PC-3 (cell line): ENCODE measurements at regions not wholly inside any gene's neighbourhood (a gene's known extent, or its start where the extent isn't known, plus 50 kb on each side); places are given as distances from the start of the nearest gene placed in this dataset.

Experiments
- ATAC-seq: fragments of 200-7000 bp; cut with Tn5 transposase; 2 replicates; pipeline ENCODE4 v1.9.1; 2020; ENCODE audit warnings: mild to moderate bottlenecking, moderate library complexity
- BruUV-seq: library from RNA; stranded (reverse); fragments of 400-500 nt; replicated peaks from 2 replicates; lab custom pipeline; 2021; lab: Mats Ljungman, UMichigan
- CTCF ChIA-PET: fragments of 300-600 bp; sonication (Branson Sonifier 250); formaldehyde crosslinking; loops from one replicate; lab custom pipeline; 2022; ENCODE audit warnings: antibody characterized with exemption; lab: Charles Lee
- POLR2A ChIA-PET: fragments of 300-600 bp; sonication (Branson Sonifier 250); formaldehyde crosslinking; loops from one replicate; lab custom pipeline; 2022; ENCODE audit warnings: antibody characterized with exemption; ENCODE audit not compliant: unreplicated experiment; lab: Charles Lee
- DNase-seq: peaks from one replicate; pipeline ENCODE4 v3.0.0-alpha.2; 2015
- H2AFZ ChIP-seq: fragments of 300-600 bp; sonication (generic); 2 replicates; pipeline ENCODE4 v1.6.0; 2016; ENCODE audit warnings: antibody characterized with exemption, low read length
- H3F3A ChIP-seq: fragments of 300-600 bp; sonication (generic); one replicate; pipeline ENCODE4 v1.6.0; 2017; ENCODE audit warnings: antibody characterized with exemption, low read length, control low read depth, mild to moderate bottlenecking; ENCODE audit not compliant: unreplicated experiment
- H3K27ac ChIP-seq: fragments of 300-600 bp; sonication (generic); 2 replicates; pipeline ENCODE4 v1.5.1; 2016; ENCODE audit warnings: mild to moderate bottlenecking, low read length
- H3K27me3 ChIP-seq: fragments of 300-600 bp; sonication (generic); 2 replicates; pipeline ENCODE4 v1.6.1; 2016; ENCODE audit warnings: low read length, mixed read lengths
- H3K36me3 ChIP-seq: fragments of 300-600 bp; sonication (generic); 2 replicates; pipeline ENCODE4 v1.6.1; 2016; ENCODE audit warnings: low read depth, mixed run types, low read length, mixed read lengths
- H3K4me1 ChIP-seq: fragments of 300-600 bp; sonication (generic); 2 replicates; pipeline ENCODE4 v1.5.1; 2016; ENCODE audit warnings: low read length; ENCODE audit not compliant: insufficient read depth
- H3K4me2 ChIP-seq: fragments of 300-600 bp; sonication (generic); 2 replicates; pipeline ENCODE4 v1.6.0; 2016; ENCODE audit warnings: low read length
- H3K4me3 ChIP-seq: fragments of 300-600 bp; sonication (generic); 2 replicates; pipeline ENCODE4 v1.5.1; 2016; ENCODE audit warnings: mild to moderate bottlenecking, low read length, mixed read lengths
- H3K79me2 ChIP-seq: fragments of 300-600 bp; sonication (generic); 2 replicates; pipeline ENCODE4 v1.6.1; 2017; ENCODE audit warnings: low read length, mixed read lengths
- H3K9ac ChIP-seq: fragments of 300-600 bp; sonication (generic); 2 replicates; pipeline ENCODE4 v1.6.0; 2016; ENCODE audit warnings: mild to moderate bottlenecking, low read length
- H3K9me2 ChIP-seq: fragments of 300-600 bp; sonication (generic); replicated peaks from 2 replicates; pipeline ENCODE4 v1.6.1; 2016; ENCODE audit warnings: mixed run types, low read length, mixed read lengths
- H3K9me3 ChIP-seq: fragments of 300-600 bp; sonication (generic); 2 replicates; pipeline ENCODE4 v1.6.1; 2016; ENCODE audit warnings: low read length, mixed read lengths
- H4K20me1 ChIP-seq: fragments of 300-600 bp; sonication (generic); 2 replicates; pipeline ENCODE4 v1.6.1; 2016; ENCODE audit warnings: low read length, mixed read lengths
- EZH2 ChIP-seq: fragments of 300-600 bp; sonication (generic); IDR thresholded peaks from one replicate; pipeline ENCODE4 v1.6.1; 2017; ENCODE audit warnings: antibody characterized with exemption, mild to moderate bottlenecking, low read length; ENCODE audit not compliant: unreplicated experiment
- EZH2phosphoT487 ChIP-seq: fragments of 300-600 bp; sonication (generic); IDR thresholded peaks from 2 replicates; pipeline ENCODE4 v1.6.1; 2018; ENCODE audit warnings: mild to moderate bottlenecking, antibody characterized with exemption, low read length, borderline replicate concordance
- intact Hi-C: fragments of 100-400 bp; cut with micrococcal nuclease; formaldehyde crosslinking; loops from 2 replicates; pipeline ENCODE4 v1.9.0; 2023
- TF ChIP-seq, protein P1 (sequence below): fragments of 300-600 bp; sonication (generic); conservative IDR thresholded peaks from 2 replicates; pipeline ENCODE4 v1.5.1; 2017; ENCODE audit warnings: antibody characterized with exemption, low read depth, mild to moderate bottlenecking, low read length

DNA sequence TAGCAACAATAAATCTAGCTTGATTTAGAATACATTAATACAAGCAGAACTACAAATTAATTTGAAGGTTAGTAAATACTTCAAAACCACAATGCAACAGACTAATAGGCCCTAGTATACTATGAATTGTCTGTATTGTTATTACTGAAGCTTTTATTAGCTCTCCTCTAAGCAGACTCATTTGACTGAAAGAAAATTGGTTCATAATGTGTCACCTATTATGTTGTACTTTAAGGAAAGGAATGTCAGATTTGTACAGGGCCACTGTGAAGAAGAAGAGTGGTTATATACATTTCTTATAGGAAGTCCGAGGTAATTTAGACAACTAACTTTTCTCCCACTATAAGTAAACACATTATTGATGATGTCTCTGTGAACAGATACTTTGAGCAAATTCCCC lies 954.5 kb downstream of the ZPLD1 start:
- Histone ChIP-seq H3K4me3 (no peak overlapping the region), H3K4me2 (no peak overlapping the region), H3K27ac (no peak overlapping the region), H3K79me2 (no peaks in the 10 kb centered on the region), H3K27me3 (no peaks in the 10 kb centered on the region; the same call in 1 of the 2 replicates), H3K9me2 (no peaks in the 10 kb centered on the region), H3K9ac (no peak overlapping the region), H3K9me3 (no peaks in the 10 kb centered on the region), H3F3A (no peaks in the 10 kb centered on the region), H4K20me1 (no peaks in the 10 kb centered on the region), H3K4me1 (no peaks in the 10 kb centered on the region), H3K36me3 (no peaks in the 10 kb centered on the region), H2AFZ (no peak overlapping the region)
- POLR2A ChIA-PET: no interaction called here
- intact Hi-C loops: no loop called here
- CTCF ChIA-PET: no interaction called here
- TF ChIP-seq EZH2phosphoT487: no peak
- no peak for TF ChIP-seq EZH2
- TF ChIP-seq, protein P1, sequence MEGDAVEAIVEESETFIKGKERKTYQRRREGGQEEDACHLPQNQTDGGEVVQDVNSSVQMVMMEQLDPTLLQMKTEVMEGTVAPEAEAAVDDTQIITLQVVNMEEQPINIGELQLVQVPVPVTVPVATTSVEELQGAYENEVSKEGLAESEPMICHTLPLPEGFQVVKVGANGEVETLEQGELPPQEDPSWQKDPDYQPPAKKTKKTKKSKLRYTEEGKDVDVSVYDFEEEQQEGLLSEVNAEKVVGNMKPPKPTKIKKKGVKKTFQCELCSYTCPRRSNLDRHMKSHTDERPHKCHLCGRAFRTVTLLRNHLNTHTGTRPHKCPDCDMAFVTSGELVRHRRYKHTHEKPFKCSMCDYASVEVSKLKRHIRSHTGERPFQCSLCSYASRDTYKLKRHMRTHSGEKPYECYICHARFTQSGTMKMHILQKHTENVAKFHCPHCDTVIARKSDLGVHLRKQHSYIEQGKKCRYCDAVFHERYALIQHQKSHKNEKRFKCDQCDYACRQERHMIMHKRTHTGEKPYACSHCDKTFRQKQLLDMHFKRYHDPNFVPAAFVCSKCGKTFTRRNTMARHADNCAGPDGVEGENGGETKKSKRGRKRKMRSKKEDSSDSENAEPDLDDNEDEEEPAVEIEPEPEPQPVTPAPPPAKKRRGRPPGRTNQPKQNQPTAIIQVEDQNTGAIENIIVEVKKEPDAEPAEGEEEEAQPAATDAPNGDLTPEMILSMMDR: no peak
- ATAC-seq (no peak), DNase-seq (no peak)
- no TSS peak for BruUV-seq

DNA sequence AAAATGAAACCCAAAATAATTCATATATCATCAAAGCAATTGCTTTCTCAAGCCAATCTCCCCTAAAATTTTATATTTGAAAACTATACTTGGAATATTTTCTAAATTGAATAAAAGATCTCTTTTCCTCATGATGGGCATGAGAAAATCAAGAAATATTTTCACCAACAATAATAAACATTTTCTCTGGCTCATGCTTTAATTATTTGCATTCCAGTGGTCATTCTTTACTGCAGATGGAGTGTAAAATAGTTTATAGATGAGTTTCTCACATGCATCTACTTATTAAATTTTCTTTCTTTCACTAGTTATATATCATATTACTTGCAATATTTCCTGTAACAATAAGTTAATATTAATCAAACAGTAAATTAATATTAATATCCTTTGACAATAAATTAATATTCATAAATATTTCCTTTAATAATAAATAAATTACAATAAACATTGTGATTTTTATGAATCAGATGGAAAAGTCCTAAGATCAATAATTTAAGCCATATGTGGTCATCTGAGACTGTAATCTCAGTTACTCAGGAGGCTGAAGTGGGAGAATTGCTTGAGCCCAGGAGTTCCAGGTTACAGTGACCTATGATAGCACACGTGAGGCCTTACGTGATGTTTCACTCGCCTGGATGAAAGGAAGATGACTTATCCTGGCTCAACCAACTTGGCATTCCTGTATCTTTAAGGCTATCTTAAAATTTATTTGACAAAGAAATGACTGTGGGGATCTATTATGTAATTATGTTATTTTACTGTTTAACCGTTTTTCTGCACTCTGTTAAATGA lies 958.8 kb downstream of the ZPLD1 start:
- no peak overlapping the region for H3K9ac ChIP-seq
- CTCF ChIA-PET: no interaction called here
- H3K27ac ChIP-seq: no peak overlapping the region
- H4K20me1 ChIP-seq: no peaks in the 10 kb centered on the region
- no peaks in the 10 kb centered on the region for H3K36me3 ChIP-seq
- POLR2A ChIA-PET: no interaction called here
- no peaks in the 10 kb centered on the region for H3K9me3 ChIP-seq
- no peaks in the 10 kb centered on the region for H3K79me2 ChIP-seq
- DNase-seq: no peak
- H3K4me3 ChIP-seq: no peak overlapping the region
- H3K4me1 ChIP-seq: no peaks in the 10 kb centered on the region
- H2AFZ ChIP-seq: no peak overlapping the region
- H3K27me3 ChIP-seq: no peaks in the 10 kb centered on the region
- H3K9me2 ChIP-seq: no peaks in the 10 kb centered on the region
- H3K4me2 ChIP-seq: no peak overlapping the region
- intact Hi-C loops: no loop called here
- no TSS peak for BruUV-seq
- no peak for ATAC-seq
- TF ChIP-seq, protein P1: no peak
- no peak for TF ChIP-seq EZH2
- TF ChIP-seq EZH2phosphoT487: no peak
- H3F3A ChIP-seq: no peaks in the 10 kb centered on the region

DNA sequence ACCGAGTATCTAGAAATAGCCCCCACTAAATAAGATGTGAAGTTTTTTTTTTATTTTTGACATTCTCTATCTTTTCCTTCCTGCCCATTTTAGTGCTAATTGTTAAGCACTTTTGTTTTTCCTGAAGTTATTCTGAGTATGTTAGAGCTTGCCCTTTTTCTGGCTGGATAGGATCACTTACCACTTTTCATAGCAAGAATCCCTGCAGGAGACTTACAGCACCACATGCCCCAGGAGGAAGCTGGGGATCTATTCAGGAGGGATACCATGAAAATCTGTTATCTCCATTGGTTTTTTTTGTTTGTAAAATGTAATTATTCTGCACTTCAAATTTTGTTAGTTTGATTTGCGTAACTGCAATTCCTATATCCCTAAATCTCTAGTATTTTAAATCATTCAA lies 968.4 kb downstream of the ZPLD1 start:
- H3F3A ChIP-seq: no peaks in the 10 kb centered on the region
- no peak overlapping the region for H3K9ac ChIP-seq
- H3K27me3 ChIP-seq: no peaks in the 10 kb centered on the region
- ChIA-PET POLR2A (no interaction called here), CTCF (no interaction called here)
- H4K20me1 ChIP-seq: no peaks in the 10 kb centered on the region
- no peak overlapping the region for H3K4me2 ChIP-seq
- H3K4me1 ChIP-seq: no peaks in the 10 kb centered on the region
- no peak overlapping the region for H3K4me3 ChIP-seq
- TF ChIP-seq EZH2 (no peak), EZH2phosphoT487 (no peak)
- TF ChIP-seq, protein P1: no peak
- H3K79me2 ChIP-seq: no peaks in the 10 kb centered on the region
- no peak overlapping the region for H3K27ac ChIP-seq
- ATAC-seq (no peak), DNase-seq (no peak)
- no peaks in the 10 kb centered on the region for H3K9me2 ChIP-seq
- BruUV-seq: no TSS peak
- no peaks in the 10 kb centered on the region for H3K9me3 ChIP-seq
- no peak overlapping the region for H2AFZ ChIP-seq
- no peaks in the 10 kb centered on the region for H3K36me3 ChIP-seq
- intact Hi-C loops: no loop called here
